B cell (primary cell): ENCODE measurements at regions not wholly inside any gene's neighbourhood (a gene's known extent, or its start where the extent isn't known, plus 50 kb on each side); places are given as distances from the start of the nearest gene placed in this dataset.

Experiments used
- ATAC-seq: fragments of 200-7000 bp; cut with Tn5 transposase; one replicate; pipeline ENCODE4 v1.10.0; 2021; ENCODE audit warnings: low read depth, mild to moderate bottlenecking, moderate number of reproducible peaks, moderate library complexity
- CTCF ChIA-PET: fragments of 350-600 bp; sonication (Branson Sonifier 250); formaldehyde crosslinking; loops from one replicate; lab custom pipeline; 2021; ENCODE audit warnings: antibody characterized with exemption, inconsistent platforms; lab: Charles Lee
- POLR2A ChIA-PET: fragments of 350-600 bp; sonication (Branson Sonifier 250); formaldehyde crosslinking; loops from one replicate; lab custom pipeline; 2021; ENCODE audit warnings: antibody characterized with exemption; lab: Charles Lee
- DNase-seq: peaks from one replicate; pipeline ENCODE4 v3.0.0; 2013
- H2AFZ ChIP-seq: 2 replicates; pipeline ENCODE4 v1.6.1; 2012; ENCODE audit warnings: mild to moderate bottlenecking, low read depth, low read length; ENCODE audit not compliant: insufficient read depth, poor library complexity, severe bottlenecking
- H3K27ac ChIP-seq, 2 donors: 1 replicate in 1 of 2; 2 replicates in 1 of 2; pipeline ENCODE4 v1.5.1; 2012 to 2013; ENCODE audit warnings: low read length in 2 of 2, mild to moderate bottlenecking in 2 of 2, moderate library complexity in 1 of 2
- H3K27me3 ChIP-seq, 4 experiments: fragments of 200-600 bp in 1 of 4; sonication (generic) in 1 of 4; replicated peaks in 1 of 4; 1 replicate in 2 of 4; 2 replicates in 2 of 4; pipeline versions ENCODE4 v1.6.1 to v1.7.0; 2013 to 2016; ENCODE audit warnings: low read length in 3 of 4, mild to moderate bottlenecking in 2 of 4, mixed read lengths in 1 of 4, moderate library complexity in 1 of 4; ENCODE audit not compliant: insufficient read depth in 4 of 4, control insufficient read depth in 3 of 4; ENCODE audit errors: control extremely low read depth in 1 of 4
- H3K36me3 ChIP-seq, 2 experiments: replicated peaks in 1 of 2; 1 replicate in 1 of 2; 2 replicates in 1 of 2; pipeline versions ENCODE4 v1.6.1 to v1.7.1; 2013; ENCODE audit warnings: low read length in 1 of 2; ENCODE audit not compliant: insufficient read depth in 2 of 2, control insufficient read depth in 1 of 2; ENCODE audit errors: control extremely low read depth in 1 of 2, extremely low read depth in 1 of 2
- H3K4me1 ChIP-seq, 2 donors: fragments of 200-600 bp in 1 of 2; sonication (generic) in 1 of 2; 1 replicate in 1 of 2; 2 replicates in 1 of 2; pipeline versions ENCODE4 v1.5.1 to v1.6.1; 2013 to 2017; ENCODE audit warnings: low read length in 2 of 2; ENCODE audit not compliant: control insufficient read depth in 2 of 2, insufficient read depth in 2 of 2
- H3K4me2 ChIP-seq: replicated peaks from 2 replicates; pipeline ENCODE3; 2012; ENCODE audit warnings: mild to moderate bottlenecking, low read depth, low read length; ENCODE audit not compliant: poor library complexity, severe bottlenecking
- H3K4me3 ChIP-seq, 5 experiments: fragments of 200-600 bp in 1 of 5; sonication (generic) in 1 of 5; 1 replicate in 3 of 5; 2 replicates in 2 of 5; pipeline versions ENCODE4 v1.5.1 to v1.7.0; 2011 to 2016; ENCODE audit warnings: low read length in 4 of 5, mild to moderate bottlenecking in 4 of 5, low read depth in 2 of 5, control low read depth in 1 of 5, moderate library complexity in 1 of 5; ENCODE audit not compliant: insufficient read depth in 1 of 5; ENCODE audit errors: control extremely low read depth in 1 of 5, extremely low read depth in 1 of 5
- H3K79me2 ChIP-seq: fragments of 200-600 bp; sonication (generic); one replicate; pipeline ENCODE4 v1.6.0; 2016; ENCODE audit warnings: low read length; ENCODE audit not compliant: control insufficient read depth, insufficient read depth
- H3K9ac ChIP-seq: fragments of 200-600 bp; sonication (generic); 2 replicates; pipeline ENCODE4 v1.6.1; 2017; ENCODE audit warnings: mild to moderate bottlenecking, low read length, moderate library complexity
- H3K9me3 ChIP-seq, 3 donors: one replicate each; pipeline versions ENCODE4 v1.6.1 to v1.7.1; 2013; ENCODE audit warnings: low read length in 2 of 3; ENCODE audit not compliant: control insufficient read depth in 2 of 3, insufficient read depth in 1 of 3; ENCODE audit errors: control extremely low read depth in 1 of 3
- H4K20me1 ChIP-seq: 2 replicates; pipeline ENCODE4 v1.6.0; 2012; ENCODE audit warnings: mild to moderate bottlenecking, low read length; ENCODE audit not compliant: insufficient read depth, control insufficient read depth, poor library complexity, severe bottlenecking
- H3K27ac Mint-ChIP-seq: one replicate; pipeline ENCODE4 v1.8.0; 2021; ENCODE audit warnings: mixed read lengths
- H3K27me3 Mint-ChIP-seq: one replicate; pipeline ENCODE4 v1.8.0; 2021; ENCODE audit warnings: mixed read lengths
- H3K4me1 Mint-ChIP-seq: one replicate; pipeline ENCODE4 v1.8.0; 2021; ENCODE audit warnings: mixed read lengths
- H3K4me3 Mint-ChIP-seq: one replicate; pipeline ENCODE4 v1.8.0; 2021; ENCODE audit warnings: mixed read lengths
- H3K9me3 Mint-ChIP-seq: one replicate; pipeline ENCODE4 v1.8.0; 2022; ENCODE audit warnings: mixed read lengths; ENCODE audit not compliant: insufficient read depth
- EZH2 ChIP-seq: IDR thresholded peaks from 2 replicates; pipeline ENCODE4 v1.6.1; 2012; ENCODE audit warnings: borderline replicate concordance, low read depth, mild to moderate bottlenecking, moderate library complexity, low read length; ENCODE audit not compliant: insufficient read depth, poor library complexity, severe bottlenecking
- WGBS: methylation state at CpG from one replicate; pipeline ENCODE4 v1.1.5; 2013; ENCODE audit warnings: missing lambda C conversion rate; ENCODE audit not compliant: insufficient coverage; 5-methylcytosine and 5-hydroxymethylcytosine counted together
- intact Hi-C: fragments of 100-400 bp; cut with micrococcal nuclease; formaldehyde crosslinking; loops from one replicate; pipeline ENCODE4 v1.10.0; 2022
- TF ChIP-seq, protein P1 (sequence below): fragments of 200-600 bp; IDR thresholded peaks from one replicate; pipeline ENCODE4 v1.8.0; 2022; ENCODE audit warnings: antibody characterized with exemption, mild to moderate bottlenecking

DNA sequence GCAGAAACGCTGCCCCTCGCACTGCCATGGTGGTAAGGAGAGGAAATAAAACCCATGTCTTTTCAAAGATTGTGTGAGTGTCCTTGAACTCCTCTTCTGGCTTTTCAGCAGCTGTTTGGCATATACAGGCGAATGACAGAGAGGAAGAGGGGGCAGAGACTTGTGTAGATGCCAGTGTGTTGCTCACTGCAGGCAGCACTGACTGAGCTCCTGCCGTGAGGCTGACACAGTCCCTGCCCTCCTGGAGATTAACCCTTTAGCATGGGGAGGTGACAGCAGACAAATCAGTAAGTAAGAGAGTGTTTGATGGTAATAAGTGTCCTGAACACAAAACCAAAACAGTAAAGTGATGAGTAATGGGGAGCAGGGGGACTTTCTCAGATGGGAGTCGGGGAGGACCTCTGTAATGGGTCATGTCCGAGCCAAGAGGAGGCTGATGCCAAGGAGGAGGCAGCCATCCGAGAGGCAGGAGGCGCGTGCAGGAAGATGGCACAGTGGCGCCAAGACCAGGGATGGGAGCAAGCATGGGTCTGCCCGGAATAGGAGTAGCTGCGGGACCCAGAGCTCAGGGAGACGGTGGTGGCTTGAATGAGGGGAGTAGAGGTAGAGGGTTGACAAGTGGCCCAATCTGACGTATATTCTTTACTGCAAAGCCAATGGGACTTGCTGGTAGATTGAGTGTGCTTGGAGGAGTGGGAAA is 182.2 kb downstream of the FOXO1 start:
- Histone ChIP-seq H3K4me1 (peaks cover 45 to 47% of the 10 kb centered on the region in 2 donors), H3K27me3 (no peaks in the 10 kb centered on the region), H3K27ac (no peak overlapping the region), H3K9ac (no peak overlapping the region), H3K4me3 (no peak overlapping the region), H3K4me2 (peak overlapping the region; percentile 26), H3K36me3 (no peaks in the 10 kb centered on the region), H2AFZ (no peak overlapping the region), H4K20me1 (peaks cover 7% of the 10 kb centered on the region), H3K79me2 (peaks cover 55% of the 10 kb centered on the region), H3K9me3 (peaks cover 0 to 7% (median 0%) of the 10 kb centered on the region in 3 donors)
- Mint-ChIP-seq H3K9me3 (no peaks in the 10 kb centered on the region), H3K27me3 (peaks cover 1% of the 10 kb centered on the region), H3K27ac (no peak overlapping the region), H3K4me3 (no peak overlapping the region), H3K4me1 (peaks cover 48% of the 10 kb centered on the region)
- intact Hi-C loops = loop anchor here (5.0 kb wide), 1 partner anchor 37 kb away; no protein-coding TSS in a partner anchor
- ATAC-seq (no peak), DNase-seq (no peak)
- TF ChIP-seq, protein P1, sequence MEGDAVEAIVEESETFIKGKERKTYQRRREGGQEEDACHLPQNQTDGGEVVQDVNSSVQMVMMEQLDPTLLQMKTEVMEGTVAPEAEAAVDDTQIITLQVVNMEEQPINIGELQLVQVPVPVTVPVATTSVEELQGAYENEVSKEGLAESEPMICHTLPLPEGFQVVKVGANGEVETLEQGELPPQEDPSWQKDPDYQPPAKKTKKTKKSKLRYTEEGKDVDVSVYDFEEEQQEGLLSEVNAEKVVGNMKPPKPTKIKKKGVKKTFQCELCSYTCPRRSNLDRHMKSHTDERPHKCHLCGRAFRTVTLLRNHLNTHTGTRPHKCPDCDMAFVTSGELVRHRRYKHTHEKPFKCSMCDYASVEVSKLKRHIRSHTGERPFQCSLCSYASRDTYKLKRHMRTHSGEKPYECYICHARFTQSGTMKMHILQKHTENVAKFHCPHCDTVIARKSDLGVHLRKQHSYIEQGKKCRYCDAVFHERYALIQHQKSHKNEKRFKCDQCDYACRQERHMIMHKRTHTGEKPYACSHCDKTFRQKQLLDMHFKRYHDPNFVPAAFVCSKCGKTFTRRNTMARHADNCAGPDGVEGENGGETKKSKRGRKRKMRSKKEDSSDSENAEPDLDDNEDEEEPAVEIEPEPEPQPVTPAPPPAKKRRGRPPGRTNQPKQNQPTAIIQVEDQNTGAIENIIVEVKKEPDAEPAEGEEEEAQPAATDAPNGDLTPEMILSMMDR = no peak
- TF ChIP-seq EZH2 = no peak
- ChIA-PET POLR2A (no interaction called here), CTCF (interaction anchor here (0.7 kb wide), 1 partner anchor 392 kb away, joined by 3 read pairs; no protein-coding TSS in a partner anchor)
- WGBS = 86% methylated on average over 14 of the region's 14 CpGs

DNA sequence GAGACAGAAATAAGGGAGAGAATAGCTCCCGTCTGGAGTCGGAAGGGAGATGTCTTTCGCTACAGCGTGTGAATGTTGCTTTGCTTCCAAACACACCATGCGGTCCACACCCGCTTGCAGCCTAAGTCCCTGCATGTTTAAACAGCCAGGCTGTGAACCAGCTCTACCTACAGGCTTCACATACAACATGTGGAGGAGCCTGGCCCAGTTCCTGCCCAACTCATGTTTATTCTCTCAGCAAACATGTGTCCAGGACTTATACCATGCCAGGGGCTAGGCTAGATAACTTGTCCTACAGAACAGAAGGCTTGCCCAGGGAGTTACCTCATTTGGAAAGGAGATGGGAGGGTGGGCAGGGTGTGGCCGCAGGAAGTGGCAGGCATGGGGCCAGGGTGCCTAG is 181.5 kb downstream of the FOXO1 start:
- H3K27me3 ChIP-seq = no peaks in the 10 kb centered on the region
- Mint-ChIP-seq H3K27me3 (peaks cover 4% of the 10 kb centered on the region), H3K4me3 (no peak overlapping the region), H3K4me1 (peaks cover 52% of the 10 kb centered on the region), H3K9me3 (no peaks in the 10 kb centered on the region), H3K27ac (no peak overlapping the region)
- H2AFZ ChIP-seq = no peak overlapping the region
- H3K4me3 ChIP-seq = no peak overlapping the region
- H3K4me2 ChIP-seq = no peak overlapping the region
- peaks cover 0 to 7% (median 0%) of the 10 kb centered on the region in 3 donors for H3K9me3 ChIP-seq
- no peak for TF ChIP-seq EZH2
- TF ChIP-seq, protein P1 = no peak
- WGBS = 89% methylated on average over 7 of the region's 7 CpGs
- ChIA-PET POLR2A (interaction anchor here (0.7 kb wide), 1 partner anchor 67 kb away, joined by 4 read pairs; no protein-coding TSS in a partner anchor), CTCF (interaction anchor here (0.7 kb wide), 1 partner anchor 393 kb away, joined by 3 read pairs; no protein-coding TSS in a partner anchor)
- no peak overlapping the region for H3K27ac ChIP-seq
- ATAC-seq (no peak), DNase-seq (no peak)
- intact Hi-C loops = loop anchor here (5.0 kb wide), 1 partner anchor 38 kb away; no protein-coding TSS in a partner anchor
- no peaks in the 10 kb centered on the region for H3K36me3 ChIP-seq
- no peak overlapping the region for H3K9ac ChIP-seq
- H4K20me1 ChIP-seq = peaks cover 7% of the 10 kb centered on the region
- peaks cover 47 to 50% of the 10 kb centered on the region in 2 donors for H3K4me1 ChIP-seq
- peaks cover 57% of the 10 kb centered on the region for H3K79me2 ChIP-seq
